K562 (cell line): ENCODE measurements at regions not wholly inside any gene's neighbourhood (a gene's known extent, or its start where the extent isn't known, plus 50 kb on each side); places are given as distances from the start of the nearest gene placed in this dataset.

Experiments
- CBX1 ChIP-seq: sonication (generic); IDR thresholded peaks from 2 replicates; pipeline ENCODE4 v1.6.1; 2016; ENCODE audit warnings: antibody characterized with exemption, low read depth, mild to moderate bottlenecking
- ELF1 ChIP-seq: fragments of 200-800 bp; sonication (Bioruptor generic); IDR thresholded peaks from 2 replicates; pipeline ENCODE4 v1.6.1; 2016; ENCODE audit warnings: missing genetic modification characterization, missing compliant biosample characterization
- FOXA1 ChIP-seq: fragments of 450-650 bp; IDR thresholded peaks from 2 replicates; pipeline ENCODE4 v1.6.1; 2016; ENCODE audit warnings: mild to moderate bottlenecking, borderline replicate concordance
- HEY1 ChIP-seq: fragments of 250-450 bp; sonication (Bioruptor Pico); IDR thresholded peaks from 2 replicates; pipeline ENCODE4 v1.5.0; 2020; ENCODE audit warnings: mild to moderate bottlenecking, moderate library complexity, borderline replicate concordance
- L3MBTL2 ChIP-seq: fragments of 450-650 bp; IDR thresholded peaks from 2 replicates; pipeline ENCODE4 v1.6.1; 2016; ENCODE audit warnings: mild to moderate bottlenecking, moderate library complexity
- MYNN ChIP-seq, 2 experiments: sonication (generic); formaldehyde crosslinking in 1 of 2; IDR thresholded peaks; 2 replicates each; pipeline versions ENCODE4 v1.5.0 to v1.6.1; 2016 to 2020; ENCODE audit warnings: antibody characterized with exemption in 1 of 2, missing genetic modification reagents in 1 of 2
- PHF8 ChIP-seq: fragments of 200-600 bp; sonication (generic); IDR thresholded peaks from 2 replicates; pipeline ENCODE4 v1.6.1; 2012; ENCODE audit warnings: mixed run types, mild to moderate bottlenecking, inconsistent platforms, low read length, moderate library complexity, borderline replicate concordance
- POLR2B ChIP-seq: fragments of 450-650 bp; IDR thresholded peaks from 2 replicates; pipeline ENCODE4 v1.6.1; 2018; ENCODE audit warnings: low read depth; ENCODE audit not compliant: partially characterized antibody
- RBFOX2 ChIP-seq: fragments of 200-400 bp; formaldehyde crosslinking; IDR thresholded peaks from 2 replicates; pipeline ENCODE4 v1.6.1; 2017; ENCODE audit warnings: low read depth, mild to moderate bottlenecking, low read length, moderate library complexity
- ZBTB7A ChIP-seq: IDR thresholded peaks from 2 replicates; pipeline ENCODE4 v1.6.1; 2011; ENCODE audit warnings: low read depth, mild to moderate bottlenecking, low read length, moderate library complexity, borderline replicate concordance; ENCODE audit not compliant: control insufficient read depth
- ZSCAN32 ChIP-seq: fragments of 450-650 bp; formaldehyde crosslinking; IDR thresholded peaks from 2 replicates; pipeline ENCODE4 v1.4.0; 2020; ENCODE audit warnings: mild to moderate bottlenecking, moderate library complexity
- TF ChIP-seq, protein P1 (sequence below), 2 experiments: fragments of 150-350 bp in 1 of 2; IDR thresholded peaks; 2 replicates each; pipeline ENCODE4 v1.6.1; 2012 to 2016; ENCODE audit warnings: low read depth in 2 of 2, low read length in 2 of 2, mild to moderate bottlenecking in 1 of 2, moderate library complexity in 1 of 2
- TF ChIP-seq, protein P2 (sequence below): fragments of 450-650 bp; IDR thresholded peaks from 2 replicates; pipeline ENCODE4 v1.6.1; 2017; ENCODE audit warnings: antibody characterized with exemption, mild to moderate bottlenecking
- TF ChIP-seq, protein P3 (sequence below): fragments of 450-650 bp; formaldehyde crosslinking; IDR thresholded peaks from 2 replicates; pipeline ENCODE4 v1.4.0; 2022; ENCODE audit warnings: mild to moderate bottlenecking, moderate library complexity
- TF ChIP-seq, protein P4 (sequence below): fragments of 250-450 bp; sonication (Bioruptor Pico); IDR thresholded peaks from 2 replicates; pipeline ENCODE4 v1.9.0; 2021; ENCODE audit warnings: mild to moderate bottlenecking
- TF ChIP-seq, protein P5 (sequence below): fragments of 250-450 bp; sonication (Bioruptor Pico); IDR thresholded peaks from 2 replicates; pipeline ENCODE4 v1.8.0; 2021; ENCODE audit warnings: borderline replicate concordance, mild to moderate bottlenecking, moderate library complexity; ENCODE audit not compliant: poor library complexity, severe bottlenecking

DNA sequence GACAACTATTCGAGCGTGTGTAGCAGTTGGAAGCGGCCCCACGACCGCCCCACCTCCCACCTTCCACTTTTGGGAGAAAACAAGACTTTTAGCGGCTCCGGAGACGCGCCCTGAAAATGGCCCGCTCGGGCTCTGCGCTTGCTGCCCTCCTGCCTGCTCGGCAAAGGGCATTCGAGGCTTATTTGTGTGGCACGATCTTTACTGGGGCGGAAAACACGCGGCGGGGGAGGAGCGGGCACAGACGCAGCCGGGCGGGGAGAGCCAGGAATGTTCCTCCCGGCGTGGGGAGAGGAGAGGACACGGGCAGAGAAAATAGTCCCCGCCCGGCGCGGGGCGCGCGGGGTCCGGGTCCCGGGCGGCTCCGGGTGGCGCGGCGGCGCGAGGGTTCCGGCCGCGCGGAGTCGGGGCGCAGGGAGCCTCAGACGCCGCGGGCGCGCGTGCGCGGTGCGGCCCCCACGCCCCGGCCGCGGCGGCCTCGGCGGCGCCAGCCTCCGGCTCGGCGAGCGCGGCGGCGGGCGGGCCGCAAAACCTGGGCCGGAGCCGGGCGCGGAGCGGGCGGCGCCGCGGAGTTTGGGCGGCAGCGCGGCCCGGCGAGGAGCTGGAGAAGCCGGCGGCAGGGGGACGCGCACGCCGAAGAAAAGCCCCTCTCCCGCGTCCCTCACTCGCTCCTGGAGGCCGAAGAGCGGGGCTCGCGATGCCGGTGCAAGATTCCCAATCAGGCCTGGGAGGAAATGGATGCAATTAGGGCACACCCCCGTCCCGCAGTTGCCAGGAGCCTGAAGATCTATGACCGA lies 90.0 kb upstream of the ARID1B start (continued):
- TF ChIP-seq, protein P1, sequence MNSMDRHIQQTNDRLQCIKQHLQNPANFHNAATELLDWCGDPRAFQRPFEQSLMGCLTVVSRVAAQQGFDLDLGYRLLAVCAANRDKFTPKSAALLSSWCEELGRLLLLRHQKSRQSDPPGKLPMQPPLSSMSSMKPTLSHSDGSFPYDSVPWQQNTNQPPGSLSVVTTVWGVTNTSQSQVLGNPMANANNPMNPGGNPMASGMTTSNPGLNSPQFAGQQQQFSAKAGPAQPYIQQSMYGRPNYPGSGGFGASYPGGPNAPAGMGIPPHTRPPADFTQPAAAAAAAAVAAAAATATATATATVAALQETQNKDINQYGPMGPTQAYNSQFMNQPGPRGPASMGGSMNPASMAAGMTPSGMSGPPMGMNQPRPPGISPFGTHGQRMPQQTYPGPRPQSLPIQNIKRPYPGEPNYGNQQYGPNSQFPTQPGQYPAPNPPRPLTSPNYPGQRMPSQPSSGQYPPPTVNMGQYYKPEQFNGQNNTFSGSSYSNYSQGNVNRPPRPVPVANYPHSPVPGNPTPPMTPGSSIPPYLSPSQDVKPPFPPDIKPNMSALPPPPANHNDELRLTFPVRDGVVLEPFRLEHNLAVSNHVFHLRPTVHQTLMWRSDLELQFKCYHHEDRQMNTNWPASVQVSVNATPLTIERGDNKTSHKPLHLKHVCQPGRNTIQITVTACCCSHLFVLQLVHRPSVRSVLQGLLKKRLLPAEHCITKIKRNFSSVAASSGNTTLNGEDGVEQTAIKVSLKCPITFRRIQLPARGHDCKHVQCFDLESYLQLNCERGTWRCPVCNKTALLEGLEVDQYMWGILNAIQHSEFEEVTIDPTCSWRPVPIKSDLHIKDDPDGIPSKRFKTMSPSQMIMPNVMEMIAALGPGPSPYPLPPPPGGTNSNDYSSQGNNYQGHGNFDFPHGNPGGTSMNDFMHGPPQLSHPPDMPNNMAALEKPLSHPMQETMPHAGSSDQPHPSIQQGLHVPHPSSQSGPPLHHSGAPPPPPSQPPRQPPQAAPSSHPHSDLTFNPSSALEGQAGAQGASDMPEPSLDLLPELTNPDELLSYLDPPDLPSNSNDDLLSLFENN (IDR thresholded peaks at IDR 0.05; ENCODE audit: low read depth in 2 of 2, low read length in 2 of 2): no peak; a peak in 1 of 4 replicates
- TF ChIP-seq L3MBTL2 (peak; percentile 45; the same call in 1 of the 2 replicates), POLR2B (peak; percentile 96), PHF8 (peak; percentile 96), MYNN (IDR thresholded peaks at IDR 0.05) (peak; percentile 55; the same call in 1 of the 2 replicates), MYNN (CRISPR knock-in tag; IDR thresholded peaks at IDR 0.05) (no peak), HEY1 (CRISPR knock-in tag) (no peak), ZBTB7A (peak; percentile 52; the same call in 1 of the 2 replicates), FOXA1 (no peak), RBFOX2 (peak; percentile 92), CBX1 (peak; percentile 89), ZSCAN32 (CRISPR knock-in tag) (0 out of 2 replicates have a peak, but pooled peaks have one; percentile 2), ELF1 (tag) (0 out of 2 replicates have a peak, but pooled peaks have one; percentile 14)
- TF ChIP-seq, protein P2, sequence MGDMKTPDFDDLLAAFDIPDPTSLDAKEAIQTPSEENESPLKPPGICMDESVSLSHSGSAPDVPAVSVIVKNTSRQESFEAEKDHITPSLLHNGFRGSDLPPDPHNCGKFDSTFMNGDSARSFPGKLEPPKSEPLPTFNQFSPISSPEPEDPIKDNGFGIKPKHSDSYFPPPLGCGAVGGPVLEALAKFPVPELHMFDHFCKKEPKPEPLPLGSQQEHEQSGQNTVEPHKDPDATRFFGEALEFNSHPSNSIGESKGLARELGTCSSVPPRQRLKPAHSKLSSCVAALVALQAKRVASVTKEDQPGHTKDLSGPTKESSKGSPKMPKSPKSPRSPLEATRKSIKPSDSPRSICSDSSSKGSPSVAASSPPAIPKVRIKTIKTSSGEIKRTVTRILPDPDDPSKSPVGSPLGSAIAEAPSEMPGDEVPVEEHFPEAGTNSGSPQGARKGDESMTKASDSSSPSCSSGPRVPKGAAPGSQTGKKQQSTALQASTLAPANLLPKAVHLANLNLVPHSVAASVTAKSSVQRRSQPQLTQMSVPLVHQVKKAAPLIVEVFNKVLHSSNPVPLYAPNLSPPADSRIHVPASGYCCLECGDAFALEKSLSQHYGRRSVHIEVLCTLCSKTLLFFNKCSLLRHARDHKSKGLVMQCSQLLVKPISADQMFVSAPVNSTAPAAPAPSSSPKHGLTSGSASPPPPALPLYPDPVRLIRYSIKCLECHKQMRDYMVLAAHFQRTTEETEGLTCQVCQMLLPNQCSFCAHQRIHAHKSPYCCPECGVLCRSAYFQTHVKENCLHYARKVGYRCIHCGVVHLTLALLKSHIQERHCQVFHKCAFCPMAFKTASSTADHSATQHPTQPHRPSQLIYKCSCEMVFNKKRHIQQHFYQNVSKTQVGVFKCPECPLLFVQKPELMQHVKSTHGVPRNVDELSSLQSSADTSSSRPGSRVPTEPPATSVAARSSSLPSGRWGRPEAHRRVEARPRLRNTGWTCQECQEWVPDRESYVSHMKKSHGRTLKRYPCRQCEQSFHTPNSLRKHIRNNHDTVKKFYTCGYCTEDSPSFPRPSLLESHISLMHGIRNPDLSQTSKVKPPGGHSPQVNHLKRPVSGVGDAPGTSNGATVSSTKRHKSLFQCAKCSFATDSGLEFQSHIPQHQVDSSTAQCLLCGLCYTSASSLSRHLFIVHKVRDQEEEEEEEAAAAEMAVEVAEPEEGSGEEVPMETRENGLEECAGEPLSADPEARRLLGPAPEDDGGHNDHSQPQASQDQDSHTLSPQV: peak; percentile 34; the same call in 1 of the 2 replicates
- TF ChIP-seq, protein P3, sequence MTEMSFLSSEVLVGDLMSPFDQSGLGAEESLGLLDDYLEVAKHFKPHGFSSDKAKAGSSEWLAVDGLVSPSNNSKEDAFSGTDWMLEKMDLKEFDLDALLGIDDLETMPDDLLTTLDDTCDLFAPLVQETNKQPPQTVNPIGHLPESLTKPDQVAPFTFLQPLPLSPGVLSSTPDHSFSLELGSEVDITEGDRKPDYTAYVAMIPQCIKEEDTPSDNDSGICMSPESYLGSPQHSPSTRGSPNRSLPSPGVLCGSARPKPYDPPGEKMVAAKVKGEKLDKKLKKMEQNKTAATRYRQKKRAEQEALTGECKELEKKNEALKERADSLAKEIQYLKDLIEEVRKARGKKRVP (CRISPR knock-in tag): 0 out of 2 replicates have a peak, but pooled peaks have one; percentile 10
- TF ChIP-seq, protein P4, sequence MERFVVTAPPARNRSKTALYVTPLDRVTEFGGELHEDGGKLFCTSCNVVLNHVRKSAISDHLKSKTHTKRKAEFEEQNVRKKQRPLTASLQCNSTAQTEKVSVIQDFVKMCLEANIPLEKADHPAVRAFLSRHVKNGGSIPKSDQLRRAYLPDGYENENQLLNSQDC (CRISPR knock-in tag): peak; percentile 73
- TF ChIP-seq, protein P5, sequence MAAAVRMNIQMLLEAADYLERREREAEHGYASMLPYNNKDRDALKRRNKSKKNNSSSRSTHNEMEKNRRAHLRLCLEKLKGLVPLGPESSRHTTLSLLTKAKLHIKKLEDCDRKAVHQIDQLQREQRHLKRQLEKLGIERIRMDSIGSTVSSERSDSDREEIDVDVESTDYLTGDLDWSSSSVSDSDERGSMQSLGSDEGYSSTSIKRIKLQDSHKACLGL: peak; percentile 49
